Central memory CD4-positive, alpha-beta T cell (primary cell): ENCODE measurements at regions not wholly inside any gene's neighbourhood (a gene's known extent, or its start where the extent isn't known, plus 50 kb on each side); places are given as distances from the start of the nearest gene placed in this dataset.

ENCODE experiments used
- DNase-seq: peaks from one replicate; pipeline ENCODE4 v3.0.0; 2022

DNA sequence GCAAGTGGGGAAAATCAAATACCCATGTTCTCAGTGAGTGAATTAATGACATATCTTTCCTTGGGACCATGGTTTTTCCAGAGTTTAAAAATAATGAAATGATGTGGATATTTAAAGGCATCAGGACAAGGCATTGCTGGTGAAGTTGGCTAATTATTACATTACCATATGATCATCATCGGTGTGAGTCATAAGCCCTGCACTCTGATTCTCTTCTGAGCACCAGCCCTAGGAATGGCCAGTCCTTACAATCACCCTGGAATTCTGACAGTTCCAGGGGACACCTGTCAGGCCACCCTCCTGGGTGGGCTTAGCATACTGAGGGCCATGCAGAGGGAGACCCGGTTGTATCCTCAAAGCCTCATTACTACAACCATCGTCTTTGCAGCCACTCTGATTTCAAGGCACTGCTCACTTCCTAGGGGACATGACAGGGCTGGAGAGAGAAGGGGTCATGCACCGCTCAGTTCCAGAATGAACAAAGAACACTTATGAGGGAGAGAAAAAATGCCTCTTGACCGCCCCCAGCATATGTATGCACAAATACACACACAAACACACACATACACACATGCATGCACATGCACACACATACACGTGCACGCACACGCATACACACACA is 365.0 kb downstream of the MIAT start:
- no peak for DNase-seq

DNA sequence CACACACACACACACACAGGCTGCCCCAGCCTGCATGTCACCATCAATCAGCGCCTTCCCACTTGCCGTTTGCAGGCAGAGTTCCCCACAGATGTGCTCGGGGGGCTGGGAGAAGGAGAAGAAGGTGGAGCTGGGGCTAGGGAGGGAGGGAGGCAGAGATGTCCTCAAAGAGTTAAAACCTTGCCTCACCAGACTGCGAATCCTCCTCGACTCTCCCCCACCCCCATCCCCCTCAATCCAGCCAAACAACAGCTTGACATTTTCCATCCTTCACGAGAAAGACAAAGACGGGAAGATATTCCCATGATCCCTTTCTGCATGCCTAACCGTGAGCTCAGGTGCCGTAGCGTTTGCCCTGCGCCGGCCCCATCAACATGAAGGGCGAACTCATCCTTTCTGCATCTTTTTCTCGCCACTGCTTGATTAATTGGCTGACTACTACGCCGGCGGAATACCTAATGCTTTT is 365.5 kb downstream of the MIAT start:
- DNase-seq, result no peak

DNA sequence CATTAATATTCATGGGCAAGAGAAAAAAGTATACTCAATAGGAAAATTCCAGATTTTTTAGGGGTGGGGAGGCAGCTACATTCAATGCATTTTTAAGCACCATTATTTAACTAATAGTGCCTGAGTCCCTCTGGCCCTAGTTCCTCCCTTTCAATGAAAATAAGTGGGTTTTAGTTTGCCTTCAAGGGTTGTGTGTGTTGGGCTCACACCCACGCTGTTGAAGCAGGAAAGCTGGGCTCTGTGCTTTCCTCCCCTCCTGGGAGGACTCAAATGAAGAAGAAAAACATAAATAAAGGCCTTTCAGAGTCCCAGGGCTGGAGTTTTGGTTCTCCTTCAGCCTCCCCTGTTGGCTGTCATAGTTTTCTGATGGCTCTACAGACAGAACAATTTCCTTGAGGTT is 366.2 kb downstream of the MIAT start:
- DNase-seq, result no peak

DNA sequence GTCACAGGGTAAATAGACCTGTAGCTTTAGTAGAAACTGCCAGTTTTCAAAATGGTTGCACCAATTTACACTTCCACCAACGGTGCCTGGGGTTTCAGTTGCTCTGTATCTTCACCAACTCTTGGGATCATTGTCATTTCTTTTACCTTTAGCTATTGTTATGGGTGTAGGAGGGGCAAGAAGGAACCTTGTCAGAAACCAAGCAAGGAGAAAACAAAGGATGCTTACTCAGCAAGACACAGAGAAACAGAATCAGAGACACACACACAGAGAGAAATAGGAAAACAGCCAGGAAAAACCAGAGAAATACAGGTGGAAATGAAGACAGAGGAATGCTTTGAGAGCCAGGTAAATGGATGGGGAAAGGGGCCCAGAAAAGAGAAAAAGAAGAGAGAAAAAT is 367.6 kb downstream of the MIAT start:
- DNase-seq, result no peak

DNA sequence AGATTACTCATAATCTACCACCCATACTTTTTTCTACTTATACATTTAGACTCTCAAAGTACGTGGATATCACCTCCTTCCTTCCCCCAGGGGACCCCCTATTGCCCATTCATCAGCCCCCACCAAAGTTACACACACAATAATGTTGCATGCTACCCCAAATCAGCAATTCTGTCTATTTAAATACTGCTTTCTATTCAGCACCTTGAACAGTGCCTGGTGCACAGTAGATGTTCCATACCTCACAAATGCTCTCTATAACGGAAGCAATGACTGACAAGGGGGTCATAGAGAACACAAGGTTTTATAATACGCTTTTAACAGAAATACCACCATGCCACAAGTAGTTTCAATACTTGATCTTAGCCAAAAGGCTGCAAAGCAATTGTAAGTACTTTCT is 370.7 kb downstream of the MIAT start:
- no peak for DNase-seq

DNA sequence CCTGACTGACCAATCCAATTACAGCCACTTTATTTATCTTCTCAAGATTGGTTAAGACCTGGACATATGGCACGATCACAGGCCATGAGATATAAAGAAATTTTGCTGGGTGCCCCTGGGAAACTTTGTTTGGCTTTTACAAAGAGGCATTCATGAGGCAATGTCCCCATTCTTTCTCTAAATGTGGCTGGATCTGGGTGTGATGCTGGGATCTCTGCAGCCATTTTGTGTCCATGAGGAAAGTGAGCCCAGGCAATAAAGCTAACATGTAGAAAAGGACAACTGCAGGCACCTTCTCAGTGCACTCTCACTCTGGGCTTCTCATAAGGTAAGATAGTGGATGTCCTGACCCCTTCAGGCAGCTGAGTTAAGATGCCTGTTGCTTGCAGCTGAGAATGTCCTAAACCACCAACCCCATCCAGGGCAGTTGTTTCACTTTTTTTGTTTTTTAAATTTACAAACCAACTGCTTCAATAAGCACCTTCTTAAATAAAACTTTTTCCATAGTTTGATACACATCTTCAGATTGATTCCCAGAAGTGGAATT is 372.3 kb downstream of the MIAT start:
- no peak for DNase-seq

DNA sequence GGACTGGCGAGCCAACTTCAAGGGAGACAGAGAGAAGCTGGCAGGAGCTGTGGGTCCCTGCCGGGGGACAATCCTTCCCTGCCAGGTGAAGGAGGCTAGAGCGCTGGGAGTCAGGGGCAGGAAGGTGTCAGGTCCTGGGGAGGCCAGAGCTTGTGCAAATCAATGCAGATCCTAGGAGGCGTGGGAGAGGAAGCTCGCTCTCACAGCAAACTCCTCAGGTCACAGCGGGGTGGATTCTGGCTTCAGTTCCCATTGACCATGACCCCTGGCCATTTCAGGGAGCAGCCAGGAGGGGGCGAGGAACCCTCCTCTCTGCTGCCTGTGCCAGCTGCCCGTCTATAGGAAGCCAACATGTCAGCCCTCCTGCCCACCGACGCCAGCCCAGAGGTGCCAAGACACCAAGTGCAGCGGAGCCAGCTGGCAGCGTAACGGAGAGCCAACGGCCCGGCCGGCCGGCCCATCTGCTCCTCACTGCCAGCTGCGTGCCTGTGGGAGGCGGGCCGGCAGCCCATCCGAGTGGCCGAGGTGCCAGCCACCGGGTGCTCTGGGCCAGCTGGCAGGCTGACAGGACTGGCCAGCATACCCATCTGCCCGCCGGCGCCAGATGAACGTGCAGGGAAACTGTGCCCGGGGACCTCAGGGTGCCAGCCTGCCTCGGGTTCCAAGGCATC is 374.8 kb downstream of the MIAT start:
- DNase-seq, result no peak

DNA sequence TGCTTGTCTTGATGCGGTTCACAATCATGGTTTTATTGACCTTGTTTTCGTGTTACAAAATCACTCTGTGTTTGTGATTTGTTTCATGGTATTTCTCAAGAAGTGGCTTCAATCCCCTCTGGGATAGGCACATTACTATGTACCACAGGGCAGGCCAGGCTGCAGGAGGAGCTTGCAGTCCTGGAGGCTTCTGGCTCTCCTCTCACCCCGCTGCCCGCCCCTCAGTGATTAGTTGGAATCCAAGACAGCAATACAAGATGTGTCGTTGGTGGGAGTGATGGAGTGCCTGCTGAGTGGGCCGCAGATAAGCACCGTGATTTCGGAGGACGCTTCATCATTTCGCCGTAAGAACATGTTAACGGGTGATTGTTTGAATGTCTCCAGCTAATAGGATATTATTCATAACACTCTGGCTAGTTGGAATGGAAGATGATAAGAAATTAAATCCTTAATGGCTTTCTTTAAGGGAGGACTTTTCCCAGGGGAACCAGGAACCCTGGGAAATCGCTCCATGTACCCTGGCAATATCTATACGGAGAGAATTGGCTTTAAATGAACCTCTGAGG is 384.4 kb downstream of the MIAT start:
- no peak for DNase-seq

DNA sequence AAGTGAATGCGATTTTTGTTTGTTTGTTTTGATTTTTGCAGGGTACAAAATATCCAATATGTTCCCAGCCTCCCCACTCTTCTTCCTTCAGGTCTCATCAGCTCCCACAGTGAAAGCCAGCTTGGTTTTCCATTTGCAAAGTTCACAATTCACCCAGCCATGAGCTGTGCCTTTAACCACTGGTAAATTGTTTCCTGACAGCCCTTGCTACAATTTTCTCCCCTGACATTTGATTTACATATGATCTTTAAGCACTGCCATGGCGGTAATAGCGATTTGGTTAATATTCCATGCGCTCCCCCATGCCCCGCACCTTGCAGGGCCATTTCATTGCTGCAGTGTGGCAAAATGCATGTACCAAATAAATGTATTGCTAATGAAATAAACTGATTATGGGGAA is 385.9 kb downstream of the MIAT start:
- DNase-seq, result no peak

DNA sequence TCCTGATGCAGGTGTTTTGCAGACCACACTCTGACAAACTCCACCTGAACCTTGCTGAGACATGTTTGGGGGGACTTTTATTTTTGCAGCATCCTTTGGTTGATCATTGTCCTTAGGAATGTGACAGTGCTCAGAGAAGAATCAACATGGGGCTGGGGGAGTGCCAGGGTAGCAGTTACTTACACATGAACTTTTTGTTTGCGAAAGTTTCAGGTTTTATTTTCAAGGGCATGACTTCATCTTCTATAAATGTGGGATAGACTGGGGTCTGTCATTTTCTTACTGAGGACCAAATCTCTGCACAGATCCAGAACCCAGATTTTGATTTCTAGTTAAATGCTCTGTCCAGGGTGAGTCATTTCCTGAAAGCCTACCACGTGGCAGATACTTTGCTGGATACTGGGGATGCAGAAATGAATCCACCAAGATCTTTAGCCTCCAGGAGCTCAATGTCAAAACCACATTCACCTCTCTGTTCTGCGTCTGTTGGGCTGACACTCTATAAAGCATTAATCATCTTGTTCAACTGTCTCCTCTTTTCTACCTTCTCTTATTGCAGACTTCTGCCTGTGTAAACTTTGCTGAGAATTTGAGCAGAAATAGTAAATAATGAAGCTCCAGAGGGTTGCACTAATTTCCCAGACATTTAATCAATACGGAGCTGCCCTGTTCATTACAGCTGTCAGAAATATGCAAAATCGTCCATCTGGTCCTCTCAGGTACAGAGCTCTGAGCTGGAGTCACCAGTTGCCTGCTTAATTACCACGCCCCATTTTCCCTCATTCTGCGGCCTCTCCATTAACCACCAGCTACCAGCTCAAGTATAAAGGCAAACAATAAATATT is 387.9 kb downstream of the MIAT start:
- DNase-seq, result no peak

DNA sequence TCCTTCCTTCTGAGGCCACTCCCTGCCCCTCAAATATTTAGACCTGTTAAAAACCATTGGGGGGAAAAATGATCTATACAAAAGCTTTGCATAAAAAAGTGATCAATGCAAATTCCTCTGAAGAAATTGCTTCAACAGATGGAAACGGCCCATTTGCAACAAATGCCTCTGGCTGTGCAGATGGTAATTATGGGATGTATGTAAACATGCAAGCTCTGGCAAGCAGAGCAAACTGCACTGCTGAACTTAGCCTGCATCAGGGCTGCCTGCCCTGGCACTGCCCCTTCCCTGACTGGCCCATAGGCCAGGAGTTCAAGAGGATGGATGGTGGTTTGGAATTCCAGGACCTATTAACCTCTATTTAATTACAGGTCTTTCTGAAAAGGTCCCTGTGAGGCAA is 388.7 kb downstream of the MIAT start:
- DNase-seq, result no peak

DNA sequence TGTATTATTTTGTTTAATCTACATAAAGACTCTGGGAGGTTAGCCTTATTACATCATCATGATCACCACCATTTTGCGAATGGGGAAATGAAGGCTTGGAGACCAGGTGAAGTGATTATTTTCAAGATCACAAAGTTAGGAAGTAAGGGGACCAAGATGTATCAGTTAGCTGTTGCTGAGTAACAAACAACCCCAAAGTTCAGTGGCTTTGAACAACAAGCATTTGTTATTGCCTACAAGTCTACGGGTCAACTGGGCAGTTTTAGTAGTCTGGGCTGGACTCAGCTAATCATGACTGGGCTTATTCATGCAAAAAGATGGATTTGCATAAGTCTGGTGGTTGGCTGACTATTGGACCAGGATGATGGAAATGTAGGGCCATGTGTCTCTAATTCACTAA is 389.2 kb downstream of the MIAT start:
- no peak for DNase-seq

DNA sequence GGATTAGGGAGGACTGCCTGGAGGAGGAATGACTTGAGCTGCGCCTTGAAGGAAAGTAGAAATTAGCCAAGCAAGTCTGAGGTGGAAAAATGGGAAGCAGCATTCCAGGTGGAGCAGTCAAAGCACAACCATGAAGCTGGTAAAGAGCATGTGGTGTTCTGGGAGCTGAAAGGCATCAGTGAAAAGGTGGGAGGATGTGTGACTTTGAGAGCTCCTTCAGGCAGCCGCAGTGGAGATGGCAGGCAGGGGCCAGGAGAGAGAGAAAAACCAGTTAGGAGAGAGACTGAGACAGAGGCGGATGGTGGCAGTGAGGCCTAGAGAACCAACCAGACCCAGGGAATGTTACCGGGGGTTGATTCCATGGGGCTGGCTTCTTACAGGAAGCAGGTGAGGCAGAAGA is 393.4 kb downstream of the MIAT start:
- no peak for DNase-seq

DNA sequence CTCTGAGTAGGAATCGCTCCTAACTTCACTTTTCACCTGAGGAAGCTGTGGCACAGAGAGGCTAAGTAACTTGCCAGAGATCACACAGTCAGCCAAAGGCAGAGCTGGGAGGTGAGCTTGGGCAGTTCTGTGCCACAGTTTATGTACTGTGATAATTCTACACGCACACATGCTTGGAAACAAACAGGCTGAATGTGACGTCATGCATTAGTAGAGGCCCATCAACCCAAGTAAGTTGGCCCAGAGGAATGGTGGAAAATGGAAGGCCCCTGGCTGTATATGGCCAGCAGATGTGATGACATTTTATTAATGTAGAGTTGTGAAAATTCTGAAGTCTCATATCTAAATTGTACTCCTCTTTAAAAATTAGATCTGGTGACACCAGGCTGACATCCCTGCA is 394.0 kb downstream of the MIAT start:
- no peak for DNase-seq

DNA sequence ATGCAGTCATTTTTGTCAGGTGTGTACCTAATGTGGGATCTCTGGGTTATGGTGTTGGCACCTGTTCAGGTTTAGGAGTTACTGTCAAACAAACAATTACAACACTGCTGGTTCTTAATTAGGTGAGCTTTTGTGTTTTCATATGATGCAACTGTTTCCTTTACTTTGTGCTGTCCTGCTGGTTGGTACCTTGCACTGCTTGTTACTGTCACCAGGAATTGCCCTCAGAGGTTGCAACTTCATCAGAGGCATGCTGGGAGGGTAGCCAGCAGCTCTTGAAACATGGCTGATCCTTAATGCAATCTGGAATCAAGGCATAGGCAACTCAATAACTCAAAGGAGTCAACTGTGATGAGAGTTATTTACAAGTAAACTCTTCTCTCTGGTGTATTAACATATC is 400.3 kb downstream of the MIAT start:
- DNase-seq, result no peak

DNA sequence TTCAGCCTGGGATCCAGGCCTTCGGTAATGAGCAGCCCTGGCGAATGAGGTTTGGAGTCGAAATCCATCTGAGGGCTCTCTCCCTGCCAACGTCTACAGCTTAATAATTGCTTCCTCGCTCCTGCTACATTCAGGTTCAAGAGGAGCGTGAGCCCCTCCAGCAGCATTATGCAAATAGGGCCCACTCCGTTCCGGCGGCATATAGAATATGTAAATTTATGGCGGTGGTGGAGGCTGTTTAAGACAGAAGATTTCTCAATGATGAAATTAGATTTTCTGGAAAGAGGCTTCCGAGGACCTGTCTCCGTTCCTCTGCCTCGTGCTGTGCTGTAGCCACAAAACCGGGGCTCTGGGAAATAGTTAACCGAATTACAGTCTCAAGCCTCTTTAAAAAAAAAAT is 402.8 kb downstream of the MIAT start:
- DNase-seq, result no peak

DNA sequence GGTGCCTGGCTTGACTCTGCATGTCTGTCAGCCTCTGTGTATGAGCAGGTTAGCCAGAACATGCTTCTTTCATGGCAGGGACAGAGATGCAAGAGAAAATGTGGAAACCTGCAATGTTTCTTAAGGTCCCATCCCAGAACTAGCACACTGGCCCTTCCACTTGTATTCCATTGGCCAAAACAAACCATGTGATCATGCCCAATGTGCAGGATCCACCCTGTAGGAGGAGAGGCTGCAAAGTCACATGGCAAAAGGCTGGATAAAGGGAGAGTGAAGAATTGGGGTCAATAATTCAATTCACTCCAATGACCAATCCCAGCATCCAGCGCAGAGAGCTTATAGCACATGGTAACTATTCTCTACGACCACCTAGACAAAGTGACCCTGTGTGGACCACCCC is 405.5 kb downstream of the MIAT start:
- no peak for DNase-seq

DNA sequence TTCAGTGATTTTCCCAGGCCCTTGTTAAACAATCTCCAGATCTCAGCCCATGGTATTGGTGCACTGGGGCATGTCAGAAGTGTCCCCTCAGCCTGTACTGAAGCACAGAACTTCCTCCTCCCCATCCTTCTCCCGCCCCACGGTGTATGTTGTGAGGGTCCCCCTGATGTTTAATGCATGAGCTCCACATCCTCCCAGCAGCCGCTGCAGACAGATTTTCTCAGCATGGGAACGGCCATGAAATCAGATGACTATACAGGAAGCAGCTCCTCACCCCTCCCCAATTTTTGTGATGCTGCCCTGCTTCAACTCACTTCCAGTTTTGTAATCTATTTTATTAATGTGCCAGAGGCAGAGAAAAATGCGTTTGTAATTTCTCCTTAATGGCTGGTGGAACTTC is 406.0 kb downstream of the MIAT start:
- DNase-seq, result no peak

DNA sequence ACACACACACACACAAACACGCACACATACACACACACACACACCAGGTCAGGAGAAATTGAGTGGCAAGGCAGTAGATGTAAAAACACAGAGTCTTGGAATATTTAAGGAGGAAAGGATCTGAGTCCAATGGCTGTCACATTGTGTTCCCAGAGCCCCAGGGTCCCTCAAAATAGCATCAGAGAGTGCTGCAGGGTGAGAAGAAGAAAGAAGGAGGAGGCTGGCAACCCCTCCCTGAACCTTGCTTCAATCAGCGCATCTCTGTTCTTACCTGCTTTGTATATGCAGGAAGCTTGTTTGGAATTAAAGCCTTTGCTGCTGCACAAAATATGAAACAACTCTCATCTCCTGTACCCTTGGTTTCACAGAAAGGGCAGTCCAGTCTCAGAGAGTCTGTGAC is 406.5 kb downstream of the MIAT start:
- no peak for DNase-seq

DNA sequence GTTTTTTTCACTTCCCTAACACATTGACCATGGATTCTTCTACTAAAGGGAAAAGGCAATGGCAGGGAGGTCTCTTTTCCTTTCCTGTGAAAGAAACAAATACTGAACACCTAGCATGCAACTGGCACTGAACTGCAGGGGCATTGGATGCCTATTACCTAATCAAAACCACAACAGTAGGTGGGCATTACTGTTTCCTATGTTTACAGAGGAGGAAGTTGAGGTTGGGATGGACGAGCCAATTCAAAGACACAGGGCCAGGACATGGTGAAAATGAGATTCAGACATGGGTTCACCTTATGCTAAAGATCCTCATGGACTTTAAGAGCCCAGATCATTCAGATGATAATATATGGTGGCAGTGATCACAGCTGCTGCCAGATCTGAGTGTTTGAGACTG is 407.0 kb downstream of the MIAT start:
- no peak for DNase-seq

DNA sequence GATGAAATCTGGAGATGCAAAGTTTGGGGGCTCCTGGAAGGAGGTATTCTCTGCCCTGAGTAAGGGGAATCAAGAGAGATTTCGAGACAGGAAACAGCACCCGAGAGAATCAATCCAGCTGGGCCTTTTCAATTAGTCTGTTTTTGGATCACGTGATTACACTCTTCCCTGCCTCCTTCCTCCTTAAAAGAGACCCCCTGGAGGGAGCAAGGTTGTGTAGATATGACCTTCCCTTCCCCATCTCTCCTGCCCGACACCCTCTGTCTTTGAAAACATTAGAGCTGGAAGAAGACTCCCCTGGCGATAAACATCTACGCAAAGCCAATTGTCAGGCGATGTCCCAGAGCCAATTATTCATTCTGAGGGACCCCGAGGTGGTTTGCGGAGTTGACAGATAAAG is 407.9 kb downstream of the MIAT start:
- DNase-seq, result no peak

DNA sequence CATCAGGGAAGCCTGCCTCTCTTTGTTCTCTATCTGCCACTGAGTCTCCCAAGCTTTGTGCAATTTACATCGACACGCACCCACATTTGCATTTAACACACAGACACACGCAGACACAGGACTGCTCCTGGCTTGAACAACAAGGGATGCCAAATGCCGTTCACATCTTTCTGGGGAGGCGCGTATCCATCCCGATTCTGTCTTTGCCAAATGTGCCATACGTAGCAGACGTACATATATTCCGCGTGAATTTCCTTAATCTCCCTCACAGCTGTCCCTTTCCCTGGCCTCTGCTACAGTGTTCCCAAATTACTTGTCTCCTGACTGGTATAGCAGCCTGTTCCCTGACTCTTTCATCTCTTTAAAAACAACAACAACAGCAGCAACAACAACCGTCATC is 409.5 kb downstream of the MIAT start:
- DNase-seq, result no peak

DNA sequence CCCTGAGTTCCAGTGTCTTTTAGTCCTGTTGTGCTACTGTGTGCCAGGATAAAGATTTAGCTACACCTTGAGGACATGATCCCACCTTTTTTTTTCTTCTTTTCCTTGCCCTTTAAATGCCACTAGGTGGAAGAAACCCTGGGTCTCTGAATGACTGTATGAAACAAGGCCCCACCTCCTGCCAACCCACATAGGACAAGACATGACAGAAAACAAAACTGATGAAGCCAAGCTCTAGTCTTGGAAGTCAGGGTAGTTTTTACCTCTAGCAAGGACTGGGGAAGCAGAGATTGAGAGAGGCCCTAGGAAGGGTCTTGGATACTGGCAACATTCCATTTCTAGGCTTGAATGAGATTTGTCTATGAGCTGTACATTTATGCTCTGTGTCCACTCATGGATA is 410.7 kb downstream of the MIAT start:
- DNase-seq, result no peak

DNA sequence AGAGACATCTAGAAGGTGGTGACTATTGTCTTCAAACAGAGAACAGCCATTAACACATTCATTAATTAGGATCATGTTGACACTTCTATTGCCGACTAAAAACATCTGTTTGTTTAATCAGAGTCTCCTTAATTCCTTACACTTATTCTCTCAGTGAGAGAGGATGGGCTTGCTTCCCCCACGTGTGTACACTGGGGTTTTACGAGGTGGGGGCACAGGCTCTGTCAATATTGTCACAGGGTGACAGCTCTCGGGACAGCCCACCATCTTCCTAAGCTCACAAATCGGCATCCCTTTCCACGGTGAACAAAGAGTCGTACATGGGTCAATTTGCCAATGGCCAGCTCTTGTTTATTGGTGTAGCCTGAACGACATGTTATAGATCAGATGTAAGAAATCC is 413.2 kb downstream of the MIAT start:
- no peak for DNase-seq
